Ectodermal cell (in vitro differentiated cells): ENCODE measurements at regions not wholly inside any gene's neighbourhood (a gene's known extent, or its start where the extent isn't known, plus 50 kb on each side); places are given as distances from the start of the nearest gene placed in this dataset.

ENCODE experiments used
- H3K27ac ChIP-seq: 2 replicates; pipeline ENCODE4 v1.7.0; 2013; ENCODE audit warnings: mild to moderate bottlenecking, low read depth, low read length; ENCODE audit not compliant: insufficient read depth, poor library complexity, severe bottlenecking
- H3K27me3 ChIP-seq: 2 replicates; pipeline ENCODE4 v1.7.0; 2013; ENCODE audit warnings: mild to moderate bottlenecking, low read length; ENCODE audit not compliant: insufficient read depth, control insufficient read depth, poor library complexity, severe bottlenecking
- H3K36me3 ChIP-seq: one replicate; pipeline ENCODE4 v1.7.0; 2013; ENCODE audit warnings: low read length; ENCODE audit not compliant: control insufficient read depth, insufficient read depth
- H3K4me1 ChIP-seq: one replicate; pipeline ENCODE4 v1.7.0; 2013; ENCODE audit warnings: low read length; ENCODE audit not compliant: control insufficient read depth, insufficient read depth
- H3K4me3 ChIP-seq: 2 replicates; pipeline ENCODE4 v1.7.0; 2013; ENCODE audit warnings: low read depth, low read length, control low read depth; ENCODE audit not compliant: insufficient read depth
- H3K9me3 ChIP-seq: 2 replicates; pipeline ENCODE4 v1.7.0; 2013; ENCODE audit warnings: mild to moderate bottlenecking, low read length, moderate library complexity; ENCODE audit not compliant: control insufficient read depth
- WGBS, 2 experiments: methylation state at CpG; one replicate each; pipeline ENCODE4 v1.1.7; 2013; ENCODE audit warnings: missing lambda C conversion rate in 2 of 2; 5-methylcytosine and 5-hydroxymethylcytosine counted together

DNA sequence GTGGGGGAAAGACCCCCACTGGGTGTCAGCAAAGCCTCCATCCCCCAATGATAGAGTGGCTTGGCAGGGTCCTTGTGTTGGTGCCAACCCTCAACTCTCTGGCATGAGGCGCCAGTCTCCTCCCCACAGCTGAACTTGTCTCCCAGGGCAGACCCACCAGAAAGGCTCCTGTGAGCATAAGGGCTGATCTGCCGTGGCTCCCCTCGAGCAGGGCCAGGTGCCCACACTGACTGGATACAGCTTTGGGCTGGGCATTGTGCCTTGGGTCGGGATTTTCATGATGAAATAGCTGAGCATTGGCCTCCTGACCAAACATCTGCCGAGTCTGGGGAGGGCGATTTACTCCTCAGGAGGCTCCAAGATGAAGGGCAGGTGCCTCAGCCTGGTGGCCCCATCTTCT lies 68.1 kb upstream of the NPTX2 start:
- no peak overlapping the region for H3K4me3 ChIP-seq
- peaks cover 3% of the 10 kb centered on the region for H3K9me3 ChIP-seq
- WGBS, 2 experiments: 82 to 86% methylated on average over 6 of the region's 6 CpGs
- H3K27ac ChIP-seq: no peak overlapping the region
- H3K27me3 ChIP-seq: no peaks in the 10 kb centered on the region
- H3K4me1 ChIP-seq: no peaks in the 10 kb centered on the region
- no peaks in the 10 kb centered on the region for H3K36me3 ChIP-seq

GRCh38 chr7:98548370-98548769 lies 68.7 kb upstream of the NPTX2 start:
- Histone ChIP-seq H3K27me3 (no peaks in the 10 kb centered on the region), H3K4me3 (no peak overlapping the region), H3K27ac (no peak overlapping the region), H3K9me3 (peaks cover 3% of the 10 kb centered on the region), H3K36me3 (no peaks in the 10 kb centered on the region), H3K4me1 (no peaks in the 10 kb centered on the region)
- WGBS, 2 experiments: 89 to 90% methylated on average over 2 of the region's 2 CpGs

DNA sequence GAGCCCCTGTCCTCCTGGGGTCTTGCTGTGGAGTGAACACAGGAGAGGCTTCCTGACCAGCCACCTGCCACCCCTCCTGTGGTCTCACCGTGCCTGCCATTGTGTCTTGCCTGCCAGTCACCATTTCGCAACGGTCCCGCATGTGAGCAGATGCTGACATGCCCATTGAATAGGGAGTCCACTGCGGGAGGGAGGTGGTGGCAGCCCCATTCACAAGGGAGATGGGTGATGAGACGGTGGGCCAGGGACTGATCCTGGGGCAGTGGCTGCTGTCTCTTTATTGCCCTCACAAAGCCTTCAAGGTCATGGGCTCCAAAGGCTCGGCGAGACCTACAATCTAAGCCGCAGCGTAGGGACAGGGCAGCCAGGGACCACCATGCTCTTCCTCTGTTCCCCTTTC lies 76.0 kb upstream of the NPTX2 start:
- WGBS, 2 experiments: 81 to 88% methylated on average over 10 of the region's 10 CpGs
- Histone ChIP-seq H3K27ac (no peak overlapping the region), H3K36me3 (no peaks in the 10 kb centered on the region), H3K4me3 (no peak overlapping the region), H3K4me1 (no peaks in the 10 kb centered on the region), H3K9me3 (no peaks in the 10 kb centered on the region), H3K27me3 (no peaks in the 10 kb centered on the region)

DNA sequence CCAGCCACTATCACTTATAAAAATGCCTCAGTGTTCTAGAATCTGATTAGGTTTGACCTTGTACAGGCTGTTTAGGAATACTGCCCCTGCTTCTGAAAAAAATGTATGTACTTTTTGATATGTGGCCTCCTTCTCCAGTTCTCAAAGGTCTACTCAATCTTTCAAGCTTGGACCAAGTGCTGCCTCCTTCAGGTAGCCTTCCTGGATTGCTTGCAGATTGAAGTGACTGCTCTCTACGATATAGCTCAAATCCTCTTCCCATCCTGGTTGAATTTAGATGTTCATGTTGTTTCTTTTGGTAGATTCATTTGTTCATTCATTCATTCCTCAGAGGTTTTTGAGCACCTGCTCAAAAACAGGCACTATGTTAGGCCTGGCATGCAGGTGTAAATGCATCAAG lies 77.2 kb upstream of the NPTX2 start:
- Histone ChIP-seq H3K36me3 (no peaks in the 10 kb centered on the region), H3K27me3 (no peaks in the 10 kb centered on the region), H3K4me1 (no peaks in the 10 kb centered on the region), H3K4me3 (no peak overlapping the region), H3K9me3 (no peaks in the 10 kb centered on the region), H3K27ac (no peak overlapping the region)
- WGBS, 2 experiments: 60 to 100% methylated on average over 1 of the region's 1 CpG

DNA sequence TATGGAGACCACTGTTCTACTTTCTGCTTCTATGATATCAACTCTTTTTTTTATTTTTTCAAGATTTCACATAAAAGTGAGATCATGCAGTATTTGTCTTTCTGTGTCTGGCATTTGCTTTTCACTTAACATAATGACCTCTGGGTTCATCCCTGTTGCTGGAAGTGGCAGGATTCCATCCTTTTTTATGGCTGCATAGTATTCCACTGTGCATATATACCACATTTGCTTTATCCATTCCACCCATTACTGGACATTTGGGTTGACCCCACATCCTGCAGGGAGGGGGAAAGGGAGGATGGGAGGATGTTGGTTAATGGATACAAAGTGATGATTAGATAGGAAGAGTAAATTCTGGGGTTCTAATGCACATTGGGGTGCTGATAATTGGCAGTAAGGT lies 80.3 kb upstream of the NPTX2 start:
- Histone ChIP-seq H3K9me3 (no peaks in the 10 kb centered on the region), H3K4me1 (no peaks in the 10 kb centered on the region), H3K27me3 (no peaks in the 10 kb centered on the region), H3K4me3 (no peak overlapping the region), H3K36me3 (no peaks in the 10 kb centered on the region), H3K27ac (no peak overlapping the region)

- Histone ChIP-seq H3K36me3 (no peaks in the 10 kb centered on the region), H3K4me3 (no peak overlapping the region), H3K27me3 (no peaks in the 10 kb centered on the region), H3K4me1 (no peaks in the 10 kb centered on the region), H3K9me3 (no peaks in the 10 kb centered on the region), H3K27ac (no peak overlapping the region)
- 94 to 95% methylated on average over 7 of the region's 7 CpGs for WGBS, 2 experiments
These were observed 82.6 kb upstream of the NPTX2 start for GRCh38 chr7:98534493-98534892.

GRCh38 chr7:98531717-98532116 lies 85.4 kb upstream of the NPTX2 start:
- Histone ChIP-seq H3K27ac (no peak overlapping the region), H3K27me3 (no peaks in the 10 kb centered on the region), H3K4me3 (no peak overlapping the region), H3K36me3 (no peaks in the 10 kb centered on the region), H3K4me1 (no peaks in the 10 kb centered on the region), H3K9me3 (no peaks in the 10 kb centered on the region)
- 86 to 87% methylated on average over 3 of the region's 3 CpGs for WGBS, 2 experiments

DNA sequence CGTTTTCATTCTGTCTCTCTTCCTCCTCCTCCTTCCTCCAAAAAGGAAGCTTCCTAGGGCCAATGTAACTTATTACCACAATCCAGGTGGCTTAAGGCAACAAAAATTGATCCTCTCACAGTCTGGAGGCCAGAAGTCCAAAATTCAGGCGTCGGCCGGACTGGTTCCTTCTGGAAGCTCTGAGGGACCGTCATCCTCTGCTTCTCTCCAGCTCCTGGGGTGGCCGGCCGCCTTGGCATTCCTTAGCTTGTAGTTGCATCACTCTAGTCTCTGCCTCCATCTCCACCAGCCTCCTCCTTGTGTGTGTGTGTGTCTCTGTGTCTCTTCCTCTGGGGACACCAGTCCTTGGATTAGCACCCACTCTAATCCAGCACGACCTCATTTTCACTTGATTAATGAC lies 89.0 kb upstream of the NPTX2 start:
- no peak overlapping the region for H3K4me3 ChIP-seq
- no peaks in the 10 kb centered on the region for H3K4me1 ChIP-seq
- no peaks in the 10 kb centered on the region for H3K9me3 ChIP-seq
- no peak overlapping the region for H3K27ac ChIP-seq
- H3K36me3 ChIP-seq: no peaks in the 10 kb centered on the region
- no peaks in the 10 kb centered on the region for H3K27me3 ChIP-seq
- 83 to 87% methylated on average over 8 of the region's 8 CpGs for whole genome bisulfite sequencing, 2 experiments

DNA sequence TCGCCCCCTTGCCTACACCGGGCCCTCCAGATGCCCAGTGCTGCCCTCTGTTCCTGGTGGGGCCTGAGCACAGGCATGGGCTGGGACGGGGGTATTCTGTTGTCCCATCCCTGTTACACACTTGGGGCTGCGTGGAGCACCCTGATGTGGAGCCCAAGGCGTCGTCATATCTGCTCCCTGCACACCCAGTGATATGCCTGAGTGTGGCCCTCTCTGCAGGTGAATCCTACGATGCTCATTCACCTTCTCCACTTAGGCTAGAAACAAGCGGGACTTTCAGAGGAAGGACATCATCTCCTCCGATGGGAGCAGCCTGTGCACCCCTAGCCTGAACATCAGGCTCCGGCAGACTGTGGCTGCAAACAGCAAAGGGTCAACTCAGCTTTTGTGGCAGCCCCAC lies 91.0 kb upstream of the NPTX2 start:
- Histone ChIP-seq H3K27me3 (no peaks in the 10 kb centered on the region), H3K4me3 (no peak overlapping the region), H3K4me1 (no peaks in the 10 kb centered on the region), H3K27ac (no peak overlapping the region), H3K36me3 (no peaks in the 10 kb centered on the region), H3K9me3 (no peaks in the 10 kb centered on the region)
- WGBS, 2 experiments: 92 to 93% methylated on average over 10 of the region's 10 CpGs

GRCh38 chr7:98521089-98521692 lies 95.9 kb upstream of the NPTX2 start:
- H3K36me3 ChIP-seq: no peaks in the 10 kb centered on the region
- WGBS, 2 experiments: 90% methylated on average over 12 of the region's 12 CpGs
- no peaks in the 10 kb centered on the region for H3K27me3 ChIP-seq
- no peaks in the 10 kb centered on the region for H3K4me1 ChIP-seq
- H3K4me3 ChIP-seq: no peak overlapping the region
- no peak overlapping the region for H3K27ac ChIP-seq
- H3K9me3 ChIP-seq: no peaks in the 10 kb centered on the region

- 87 to 93% methylated on average over 10 of the region's 10 CpGs for WGBS, 2 experiments
- Histone ChIP-seq H3K27ac (no peak overlapping the region), H3K9me3 (no peaks in the 10 kb centered on the region), H3K4me1 (no peaks in the 10 kb centered on the region), H3K27me3 (no peaks in the 10 kb centered on the region), H3K4me3 (no peak overlapping the region), H3K36me3 (no peaks in the 10 kb centered on the region)
These were observed 96.6 kb upstream of the NPTX2 start for GRCh38 chr7:98520356-98520951.
